Mammary epithelial cell (primary cell): ENCODE measurements at regions not wholly inside any gene's neighbourhood (a gene's known extent, or its start where the extent isn't known, plus 50 kb on each side); places are given as distances from the start of the nearest gene placed in this dataset.

ENCODE experiments used
- EZH2 ChIP-seq: IDR thresholded peaks from 2 replicates; pipeline ENCODE4 v1.6.1; 2012; ENCODE audit warnings: low read length, inconsistent platforms, borderline replicate concordance
- TF ChIP-seq, protein P1 (sequence below), 2 donors: IDR thresholded peaks in 1 of 2; conservative IDR thresholded peaks in 1 of 2; 2 replicates each; pipeline ENCODE4 v1.5.1; 2011 to 2012; ENCODE audit warnings: inconsistent platforms in 2 of 2, low read length in 2 of 2, mild to moderate bottlenecking in 2 of 2, control low read depth in 1 of 2, low read depth in 1 of 2; ENCODE audit not compliant: insufficient read depth in 1 of 2; ENCODE audit errors: extremely low read depth in 1 of 2

DNA sequence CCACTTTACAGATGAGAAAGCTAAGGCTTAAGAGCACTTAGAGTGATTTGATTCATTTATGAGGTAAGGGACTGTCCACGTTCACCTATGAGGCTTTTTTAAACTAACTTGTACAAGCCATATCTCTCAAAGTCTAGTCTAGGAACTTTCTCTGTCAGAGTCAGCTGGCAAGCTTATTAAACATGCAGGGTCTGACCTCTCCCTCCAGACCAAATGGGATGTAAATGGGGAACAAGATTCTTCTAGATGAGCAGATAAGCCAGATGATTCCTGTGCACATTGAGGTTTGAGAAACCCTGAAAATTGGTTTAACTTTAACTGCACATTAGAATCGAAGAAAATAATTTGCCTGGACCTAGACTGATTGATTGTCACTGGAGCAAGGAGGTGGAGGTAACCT lies 160.0 kb upstream of the SPRY1 start:
- TF ChIP-seq EZH2, result no peak
- TF ChIP-seq, protein P1, sequence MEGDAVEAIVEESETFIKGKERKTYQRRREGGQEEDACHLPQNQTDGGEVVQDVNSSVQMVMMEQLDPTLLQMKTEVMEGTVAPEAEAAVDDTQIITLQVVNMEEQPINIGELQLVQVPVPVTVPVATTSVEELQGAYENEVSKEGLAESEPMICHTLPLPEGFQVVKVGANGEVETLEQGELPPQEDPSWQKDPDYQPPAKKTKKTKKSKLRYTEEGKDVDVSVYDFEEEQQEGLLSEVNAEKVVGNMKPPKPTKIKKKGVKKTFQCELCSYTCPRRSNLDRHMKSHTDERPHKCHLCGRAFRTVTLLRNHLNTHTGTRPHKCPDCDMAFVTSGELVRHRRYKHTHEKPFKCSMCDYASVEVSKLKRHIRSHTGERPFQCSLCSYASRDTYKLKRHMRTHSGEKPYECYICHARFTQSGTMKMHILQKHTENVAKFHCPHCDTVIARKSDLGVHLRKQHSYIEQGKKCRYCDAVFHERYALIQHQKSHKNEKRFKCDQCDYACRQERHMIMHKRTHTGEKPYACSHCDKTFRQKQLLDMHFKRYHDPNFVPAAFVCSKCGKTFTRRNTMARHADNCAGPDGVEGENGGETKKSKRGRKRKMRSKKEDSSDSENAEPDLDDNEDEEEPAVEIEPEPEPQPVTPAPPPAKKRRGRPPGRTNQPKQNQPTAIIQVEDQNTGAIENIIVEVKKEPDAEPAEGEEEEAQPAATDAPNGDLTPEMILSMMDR (conservative IDR thresholded peaks at IDR 0.05 in 1 of 2, IDR thresholded peaks at IDR 0.05 in 1 of 2; ENCODE audit: extremely low read depth in 1 of 2, insufficient read depth in 1 of 2, low read depth in 1 of 2, low read length in 2 of 2), result no peak
